SK-N-SH (cell line): ENCODE measurements at regions not wholly inside any gene's neighbourhood (a gene's known extent, or its start where the extent isn't known, plus 50 kb on each side); places are given as distances from the start of the nearest gene placed in this dataset.

ENCODE experiments used
- CTCF ChIA-PET: fragments of 300-600, 350-600 bp; formaldehyde crosslinking; extraction: SDS; loops from one replicate; lab custom pipeline; 2021; lab: Yijun Ruan, JAX
- POLR2A ChIA-PET: fragments of 350-600 bp; sonication (Branson Sonifier 250); formaldehyde crosslinking; extraction: SDS; loops from one replicate; lab custom pipeline; 2020; ENCODE audit warnings: antibody characterized with exemption, inconsistent platforms; lab: Yijun Ruan, JAX
- DNase-seq: peaks from one replicate; pipeline ENCODE4 v3.0.0; 2012
- H2AFZ ChIP-seq: fragments of 200-600 bp; sonication (generic); 2 replicates; pipeline ENCODE4 v1.8.1; 2016; ENCODE audit warnings: antibody characterized with exemption, mild to moderate bottlenecking, low read depth
- H3F3A ChIP-seq: fragments of 200-600 bp; sonication (generic); replicated peaks from 2 replicates; pipeline ENCODE3; 2016; ENCODE audit warnings: antibody characterized with exemption, mild to moderate bottlenecking; ENCODE audit not compliant: insufficient read depth
- H3K27ac ChIP-seq, 2 experiments: fragments of 200-500 bp in 1 of 2; fragments of 200-600 bp in 1 of 2; sonication (Bioruptor generic) in 1 of 2; sonication (generic), shearing (Covaris generic) in 1 of 2; 2 replicates each; pipeline versions ENCODE4 v1.5.1 to v1.6.1; 2014 to 2016; ENCODE audit warnings: low read depth in 2 of 2, inconsistent platforms in 1 of 2, low read length in 1 of 2, mild to moderate bottlenecking in 1 of 2, mixed read lengths in 1 of 2
- H3K27me3 ChIP-seq: fragments of 200-600 bp; sonication (generic), shearing (Covaris generic); 2 replicates; pipeline ENCODE4 v1.6.1; 2016; ENCODE audit warnings: mixed run types; ENCODE audit not compliant: insufficient read depth
- H3K36me3 ChIP-seq, 2 experiments: fragments of 200-500 bp in 1 of 2; fragments of 200-600 bp in 1 of 2; sonication (Bioruptor generic) in 1 of 2; sonication (generic) in 1 of 2; replicated peaks in 1 of 2; 2 replicates each; pipeline versions ENCODE3 to v1.5.1; 2014 to 2016; ENCODE audit warnings: low read length in 1 of 2, mild to moderate bottlenecking in 1 of 2; ENCODE audit not compliant: insufficient read depth in 2 of 2, control insufficient read depth in 1 of 2
- H3K4me1 ChIP-seq, 2 experiments: fragments of 200-500 bp in 1 of 2; fragments of 200-600 bp in 1 of 2; sonication (Bioruptor generic) in 1 of 2; sonication (generic), shearing (Covaris generic) in 1 of 2; 2 replicates each; pipeline versions ENCODE4 v1.5.1 to v1.6.1; 2014 to 2016; ENCODE audit warnings: low read depth in 1 of 2, low read length in 1 of 2, mixed run types in 1 of 2; ENCODE audit not compliant: insufficient read depth in 2 of 2, control insufficient read depth in 1 of 2
- H3K4me2 ChIP-seq: fragments of 200-600 bp; sonication (generic), shearing (Covaris generic); 2 replicates; pipeline ENCODE4 v1.6.1; 2017; ENCODE audit warnings: mixed run types
- H3K4me3 ChIP-seq, 2 experiments: fragments of 200-500 bp in 1 of 2; fragments of 200-600 bp in 1 of 2; sonication (Bioruptor generic) in 1 of 2; sonication (generic), shearing (Covaris generic) in 1 of 2; 2 replicates each; pipeline versions ENCODE4 v1.5.1 to v1.8.1; 2014 to 2016; ENCODE audit warnings: low read depth in 2 of 2, inconsistent platforms in 1 of 2, low read length in 1 of 2, mild to moderate bottlenecking in 1 of 2, mixed read lengths in 1 of 2, moderate library complexity in 1 of 2
- H3K79me2 ChIP-seq: fragments of 200-600 bp; sonication (generic); 2 replicates; pipeline ENCODE4 v1.8.1; 2017; ENCODE audit warnings: mild to moderate bottlenecking; ENCODE audit not compliant: insufficient read depth
- H3K9ac ChIP-seq: fragments of 200-600 bp; sonication (generic); 2 replicates; pipeline ENCODE4 v1.6.1; 2017; ENCODE audit warnings: mixed run types
- H3K9me2 ChIP-seq: fragments of 200-600 bp; sonication (generic); 2 replicates; pipeline ENCODE4 v1.6.1; 2017; ENCODE audit warnings: mixed run types
- H3K9me3 ChIP-seq: fragments of 200-600 bp; sonication (generic); 2 replicates; pipeline ENCODE4 v1.6.1; 2017; ENCODE audit warnings: mixed run types, mild to moderate bottlenecking, moderate library complexity
- H4K20me1 ChIP-seq: fragments of 200-600 bp; sonication (generic); 2 replicates; pipeline ENCODE4 v1.6.1; 2017; ENCODE audit warnings: mild to moderate bottlenecking, mixed run types; ENCODE audit not compliant: insufficient read depth
- EZH2phosphoT487 ChIP-seq: fragments of 200-600 bp; sonication (generic); IDR thresholded peaks from 2 replicates; pipeline ENCODE4 v1.6.1; 2017; ENCODE audit warnings: low read depth, mixed run types, mild to moderate bottlenecking, antibody characterized with exemption, moderate library complexity, borderline replicate concordance
- FOSL2 ChIP-seq: IDR thresholded peaks from 2 replicates; pipeline ENCODE4 v1.4.0; 2012; ENCODE audit warnings: low read depth, mild to moderate bottlenecking, moderate library complexity, borderline replicate concordance
- FOXM1 ChIP-seq: IDR thresholded peaks from 2 replicates; pipeline ENCODE4 v1.4.0; 2012; ENCODE audit warnings: low read depth, mild to moderate bottlenecking
- GABPA ChIP-seq: IDR thresholded peaks from 2 replicates; pipeline ENCODE4 v1.4.0; 2012; ENCODE audit warnings: low read depth, mild to moderate bottlenecking
- GATA2 ChIP-seq: sonication (generic); formaldehyde crosslinking; IDR thresholded peaks from 2 replicates; pipeline ENCODE4 v1.5.0; 2020; ENCODE audit warnings: mild to moderate bottlenecking, missing genetic modification reagents
- JUND ChIP-seq: IDR thresholded peaks from 2 replicates; pipeline ENCODE4 v1.4.0; 2012
- MEF2A ChIP-seq: IDR thresholded peaks from 2 replicates; pipeline ENCODE4 v1.4.0; 2012; ENCODE audit warnings: low read depth, borderline replicate concordance
- NFIC ChIP-seq: IDR thresholded peaks from 2 replicates; pipeline ENCODE4 v1.4.0; 2012; ENCODE audit warnings: borderline replicate concordance
- POLR2AphosphoS5 ChIP-seq: IDR thresholded peaks from 2 replicates; pipeline ENCODE4 v1.6.1; 2012; ENCODE audit warnings: low read depth, low read length
- RFX5 ChIP-seq: IDR thresholded peaks from 2 replicates; pipeline ENCODE4 v1.6.1; 2012; ENCODE audit warnings: mild to moderate bottlenecking, improper control_type of control experiment, low read length
- RXRA ChIP-seq: IDR thresholded peaks from 2 replicates; pipeline ENCODE4 v1.4.0; 2012; ENCODE audit warnings: low read depth, mild to moderate bottlenecking, borderline replicate concordance
- SIN3A ChIP-seq: IDR thresholded peaks from 2 replicates; pipeline ENCODE4 v1.6.1; 2012; ENCODE audit warnings: low read depth, mild to moderate bottlenecking, low read length, moderate library complexity, borderline replicate concordance
- SMC3 ChIP-seq: IDR thresholded peaks from 2 replicates; pipeline ENCODE4 v1.6.1; 2012; ENCODE audit warnings: low read depth, low read length, improper control_type of control experiment
- TCF12 ChIP-seq: IDR thresholded peaks from 2 replicates; pipeline ENCODE4 v1.4.0; 2012
- TEAD4 ChIP-seq: IDR thresholded peaks from 2 replicates; pipeline ENCODE4 v1.4.0; 2012; ENCODE audit warnings: mild to moderate bottlenecking, borderline replicate concordance; ENCODE audit not compliant: insufficient read depth
- WGBS: methylation state at CpG from one replicate; pipeline ENCODE4 v1.1.6; 2017; ENCODE audit warnings: low lambda C conversion rate; 5-methylcytosine and 5-hydroxymethylcytosine counted together
- TF ChIP-seq, protein P1 (sequence below): IDR thresholded peaks from 2 replicates; pipeline ENCODE4 v1.4.0; 2012; ENCODE audit warnings: low read depth
- TF ChIP-seq, protein P2 (sequence below): fragments of 200-600 bp; sonication (generic); IDR thresholded peaks from 2 replicates; pipeline ENCODE4 v1.6.1; 2017; ENCODE audit warnings: antibody characterized with exemption, mild to moderate bottlenecking, moderate library complexity
- TF ChIP-seq, protein P3 (sequence below): IDR thresholded peaks from 2 replicates; pipeline ENCODE4 v1.4.0; 2012; ENCODE audit warnings: low read depth, borderline replicate concordance
- TF ChIP-seq, protein P4 (sequence below): IDR thresholded peaks from 2 replicates; pipeline ENCODE4; 2012
- TF ChIP-seq, protein P5 (sequence below): IDR thresholded peaks from 2 replicates; pipeline ENCODE4 v1.4.0; 2012; ENCODE audit warnings: low read depth, borderline replicate concordance
- TF ChIP-seq, protein P6 (sequence below): fragments of 150-350 bp; IDR thresholded peaks from 2 replicates; pipeline ENCODE4 v1.6.1; 2017; ENCODE audit warnings: antibody characterized with exemption, low read length, low read depth, borderline replicate concordance

DNA sequence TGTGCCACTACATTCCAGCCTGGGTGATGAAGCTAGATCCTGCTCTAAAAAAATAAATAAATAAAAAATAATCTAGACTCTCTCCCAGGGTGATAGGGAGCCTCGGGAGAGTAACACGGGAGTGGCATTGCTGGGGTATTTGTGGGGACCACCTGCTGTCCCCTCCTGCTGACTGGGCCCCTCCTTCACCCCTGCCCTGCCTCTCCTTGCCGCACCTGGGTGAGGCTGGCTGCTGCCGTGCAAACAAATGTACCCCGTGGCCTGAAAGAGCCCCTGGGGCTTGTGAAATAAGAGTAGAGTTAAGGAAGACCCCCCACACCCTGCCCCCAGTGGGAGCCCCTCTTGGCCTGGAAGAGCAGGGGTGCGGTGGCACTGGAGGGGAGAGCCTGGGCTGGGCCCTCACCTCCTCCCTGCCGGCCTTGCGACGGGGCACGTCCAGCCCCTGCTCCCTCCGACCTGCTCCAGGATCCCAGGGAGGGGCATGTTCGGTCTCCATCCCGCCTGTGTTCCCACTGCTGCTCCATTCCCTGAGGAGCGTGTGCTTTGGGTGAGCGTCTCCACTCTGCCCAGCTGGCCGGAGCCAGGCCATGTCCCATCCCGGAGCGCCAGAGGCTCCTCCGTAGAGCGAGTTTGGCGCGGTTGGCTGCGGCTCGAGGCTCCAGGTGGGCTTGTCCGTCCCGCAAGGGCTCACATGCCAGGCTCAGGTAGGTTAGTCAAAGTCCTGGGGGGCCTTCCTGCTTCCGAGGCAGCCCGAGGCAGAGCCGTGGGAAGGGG, 75.0 kb upstream of the RNU6ATAC start:
- Histone ChIP-seq H3K9ac (no peak overlapping the region), H3K79me2 (no peaks in the 10 kb centered on the region), H3K4me1 (peaks cover 0 to 12% of the 10 kb centered on the region in 2 experiments; a peak in 1 of 4 replicates), H3K27me3 (no peaks in the 10 kb centered on the region), H3K36me3 (no peaks in the 10 kb centered on the region), H3K4me3 (no peak overlapping the region), H2AFZ (no peak overlapping the region), H3K9me2 (no peaks in the 10 kb centered on the region), H3K27ac (no peak overlapping the region), H3F3A (no peaks in the 10 kb centered on the region), H3K4me2 (no peak overlapping the region), H3K9me3 (no peaks in the 10 kb centered on the region), H4K20me1 (no peaks in the 10 kb centered on the region)
- no peak for DNase-seq
- ChIA-PET POLR2A (no interaction called here), CTCF (no interaction called here)
- WGBS, result 77% methylated on average over 18 of the region's 29 CpGs
- TF ChIP-seq, protein P1, sequence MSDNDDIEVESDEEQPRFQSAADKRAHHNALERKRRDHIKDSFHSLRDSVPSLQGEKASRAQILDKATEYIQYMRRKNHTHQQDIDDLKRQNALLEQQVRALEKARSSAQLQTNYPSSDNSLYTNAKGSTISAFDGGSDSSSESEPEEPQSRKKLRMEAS, result no peak
- no peak for TF ChIP-seq FOSL2

DNA sequence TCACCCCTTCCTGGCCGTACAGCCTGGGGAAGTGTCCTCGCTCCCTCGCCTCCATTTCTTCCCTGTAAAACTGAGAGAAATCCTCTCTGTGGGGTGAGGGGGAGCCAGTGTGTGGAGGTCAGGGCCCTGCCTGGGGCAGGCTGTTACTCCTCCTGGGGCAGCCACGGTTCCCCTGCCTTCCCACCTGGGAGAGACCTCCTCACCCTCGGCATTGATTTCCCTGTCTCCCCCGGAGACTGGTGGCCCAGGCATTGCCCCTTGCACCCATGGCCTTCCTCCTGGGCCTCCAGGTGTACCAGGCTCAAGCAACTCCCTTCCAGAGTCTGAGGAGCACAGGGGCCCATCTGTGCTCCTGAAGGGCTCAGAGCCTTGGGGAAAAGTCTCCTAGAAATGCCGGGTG, 75.6 kb upstream of the RNU6ATAC start:
- ChIA-PET CTCF (no interaction called here), POLR2A (no interaction called here)
- TF ChIP-seq SIN3A, result no peak
- TF ChIP-seq, protein P2, sequence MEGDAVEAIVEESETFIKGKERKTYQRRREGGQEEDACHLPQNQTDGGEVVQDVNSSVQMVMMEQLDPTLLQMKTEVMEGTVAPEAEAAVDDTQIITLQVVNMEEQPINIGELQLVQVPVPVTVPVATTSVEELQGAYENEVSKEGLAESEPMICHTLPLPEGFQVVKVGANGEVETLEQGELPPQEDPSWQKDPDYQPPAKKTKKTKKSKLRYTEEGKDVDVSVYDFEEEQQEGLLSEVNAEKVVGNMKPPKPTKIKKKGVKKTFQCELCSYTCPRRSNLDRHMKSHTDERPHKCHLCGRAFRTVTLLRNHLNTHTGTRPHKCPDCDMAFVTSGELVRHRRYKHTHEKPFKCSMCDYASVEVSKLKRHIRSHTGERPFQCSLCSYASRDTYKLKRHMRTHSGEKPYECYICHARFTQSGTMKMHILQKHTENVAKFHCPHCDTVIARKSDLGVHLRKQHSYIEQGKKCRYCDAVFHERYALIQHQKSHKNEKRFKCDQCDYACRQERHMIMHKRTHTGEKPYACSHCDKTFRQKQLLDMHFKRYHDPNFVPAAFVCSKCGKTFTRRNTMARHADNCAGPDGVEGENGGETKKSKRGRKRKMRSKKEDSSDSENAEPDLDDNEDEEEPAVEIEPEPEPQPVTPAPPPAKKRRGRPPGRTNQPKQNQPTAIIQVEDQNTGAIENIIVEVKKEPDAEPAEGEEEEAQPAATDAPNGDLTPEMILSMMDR, result no peak
- TF ChIP-seq POLR2AphosphoS5, result no peak
- TF ChIP-seq, protein P3, sequence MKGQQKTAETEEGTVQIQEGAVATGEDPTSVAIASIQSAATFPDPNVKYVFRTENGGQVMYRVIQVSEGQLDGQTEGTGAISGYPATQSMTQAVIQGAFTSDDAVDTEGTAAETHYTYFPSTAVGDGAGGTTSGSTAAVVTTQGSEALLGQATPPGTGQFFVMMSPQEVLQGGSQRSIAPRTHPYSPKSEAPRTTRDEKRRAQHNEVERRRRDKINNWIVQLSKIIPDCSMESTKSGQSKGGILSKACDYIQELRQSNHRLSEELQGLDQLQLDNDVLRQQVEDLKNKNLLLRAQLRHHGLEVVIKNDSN, result no peak
- no peak for TF ChIP-seq MEF2A
- TF ChIP-seq EZH2phosphoT487, result no peak
- TF ChIP-seq RFX5, result no peak
- TF ChIP-seq, protein P4, sequence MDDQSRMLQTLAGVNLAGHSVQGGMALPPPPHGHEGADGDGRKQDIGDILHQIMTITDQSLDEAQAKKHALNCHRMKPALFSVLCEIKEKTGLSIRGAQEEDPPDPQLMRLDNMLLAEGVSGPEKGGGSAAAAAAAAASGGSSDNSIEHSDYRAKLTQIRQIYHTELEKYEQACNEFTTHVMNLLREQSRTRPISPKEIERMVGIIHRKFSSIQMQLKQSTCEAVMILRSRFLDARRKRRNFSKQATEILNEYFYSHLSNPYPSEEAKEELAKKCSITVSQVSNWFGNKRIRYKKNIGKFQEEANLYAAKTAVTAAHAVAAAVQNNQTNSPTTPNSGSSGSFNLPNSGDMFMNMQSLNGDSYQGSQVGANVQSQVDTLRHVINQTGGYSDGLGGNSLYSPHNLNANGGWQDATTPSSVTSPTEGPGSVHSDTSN, result no peak
- TF ChIP-seq TEAD4, result no peak
- TF ChIP-seq GABPA, result no peak
- TF ChIP-seq, protein P5, sequence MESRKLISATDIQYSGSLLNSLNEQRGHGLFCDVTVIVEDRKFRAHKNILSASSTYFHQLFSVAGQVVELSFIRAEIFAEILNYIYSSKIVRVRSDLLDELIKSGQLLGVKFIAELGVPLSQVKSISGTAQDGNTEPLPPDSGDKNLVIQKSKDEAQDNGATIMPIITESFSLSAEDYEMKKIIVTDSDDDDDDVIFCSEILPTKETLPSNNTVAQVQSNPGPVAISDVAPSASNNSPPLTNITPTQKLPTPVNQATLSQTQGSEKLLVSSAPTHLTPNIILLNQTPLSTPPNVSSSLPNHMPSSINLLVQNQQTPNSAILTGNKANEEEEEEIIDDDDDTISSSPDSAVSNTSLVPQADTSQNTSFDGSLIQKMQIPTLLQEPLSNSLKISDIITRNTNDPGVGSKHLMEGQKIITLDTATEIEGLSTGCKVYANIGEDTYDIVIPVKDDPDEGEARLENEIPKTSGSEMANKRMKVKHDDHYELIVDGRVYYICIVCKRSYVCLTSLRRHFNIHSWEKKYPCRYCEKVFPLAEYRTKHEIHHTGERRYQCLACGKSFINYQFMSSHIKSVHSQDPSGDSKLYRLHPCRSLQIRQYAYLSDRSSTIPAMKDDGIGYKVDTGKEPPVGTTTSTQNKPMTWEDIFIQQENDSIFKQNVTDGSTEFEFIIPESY, result no peak
- TF ChIP-seq NFIC, result no peak
- no peak for TF ChIP-seq FOXM1
- TF ChIP-seq GATA2 (CRISPR knock-in tag), result no peak
- TF ChIP-seq JUND, result no peak
- TF ChIP-seq SMC3, result no peak
- TF ChIP-seq TCF12, result no peak
- no peak for TF ChIP-seq RXRA
- TF ChIP-seq, protein P6, sequence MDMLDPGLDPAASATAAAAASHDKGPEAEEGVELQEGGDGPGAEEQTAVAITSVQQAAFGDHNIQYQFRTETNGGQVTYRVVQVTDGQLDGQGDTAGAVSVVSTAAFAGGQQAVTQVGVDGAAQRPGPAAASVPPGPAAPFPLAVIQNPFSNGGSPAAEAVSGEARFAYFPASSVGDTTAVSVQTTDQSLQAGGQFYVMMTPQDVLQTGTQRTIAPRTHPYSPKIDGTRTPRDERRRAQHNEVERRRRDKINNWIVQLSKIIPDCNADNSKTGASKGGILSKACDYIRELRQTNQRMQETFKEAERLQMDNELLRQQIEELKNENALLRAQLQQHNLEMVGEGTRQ, result no peak
- no peaks in the 10 kb centered on the region for H3K36me3 ChIP-seq
- no peak overlapping the region for H2AFZ ChIP-seq
- H4K20me1 ChIP-seq, result no peaks in the 10 kb centered on the region
- H3K27ac ChIP-seq, result no peak overlapping the region
- no peaks in the 10 kb centered on the region for H3K9me3 ChIP-seq
- H3K4me3 ChIP-seq, result no peak overlapping the region
- H3K9ac ChIP-seq, result no peak overlapping the region
- no peak for DNase-seq
- WGBS, result 77% methylated on average over 6 of the region's 7 CpGs
- H3K27me3 ChIP-seq, result no peaks in the 10 kb centered on the region
- no peaks in the 10 kb centered on the region for H3F3A ChIP-seq
- H3K79me2 ChIP-seq, result no peaks in the 10 kb centered on the region
- peaks cover 0 to 12% of the 10 kb centered on the region in 2 experiments; a peak in 1 of 4 replicates for H3K4me1 ChIP-seq
- H3K4me2 ChIP-seq, result no peak overlapping the region
- H3K9me2 ChIP-seq, result no peaks in the 10 kb centered on the region
